Activated B cell treated with CpG ODN at 0.5 μM for 24 hours (primary cell): ENCODE measurements at regions not wholly inside any gene's neighbourhood (a gene's known extent, or its start where the extent isn't known, plus 50 kb on each side); places are given as distances from the start of the nearest gene placed in this dataset.

Experiments
- ATAC-seq: fragments of 200-7000 bp; cut with Tn5 transposase; one replicate; pipeline ENCODE4 v1.10.0; 2021; ENCODE audit warnings: low read depth, mild to moderate bottlenecking, moderate library complexity
- CTCF ChIA-PET: fragments of 350-600 bp; sonication (Branson Sonifier 250); formaldehyde crosslinking; loops from one replicate; lab custom pipeline; 2021; ENCODE audit warnings: antibody characterized with exemption; lab: Charles Lee
- POLR2A ChIA-PET: fragments of 350-600 bp; sonication (Branson Sonifier 250); formaldehyde crosslinking; loops from one replicate; lab custom pipeline; 2021; ENCODE audit warnings: antibody characterized with exemption; lab: Charles Lee
- DNase-seq: peaks from one replicate; pipeline ENCODE4 v3.0.0; 2022
- H3K27ac Mint-ChIP-seq: one replicate; pipeline ENCODE4 v1.8.0; 2020; ENCODE audit warnings: mixed read lengths
- H3K27me3 Mint-ChIP-seq: one replicate; pipeline ENCODE4 v1.8.0; 2021; ENCODE audit warnings: mixed read lengths
- H3K36me3 Mint-ChIP-seq: one replicate; pipeline ENCODE4 v1.8.0; 2021; ENCODE audit warnings: low read depth, mixed read lengths
- H3K4me1 Mint-ChIP-seq: one replicate; pipeline ENCODE4 v1.8.0; 2021; ENCODE audit warnings: mixed read lengths
- H3K4me3 Mint-ChIP-seq: one replicate; pipeline ENCODE4 v1.8.0; 2020; ENCODE audit warnings: mild to moderate bottlenecking, mixed read lengths
- H3K9me3 Mint-ChIP-seq: one replicate; pipeline ENCODE4 v1.8.0; 2020; ENCODE audit warnings: mixed read lengths
- intact Hi-C: fragments of 100-400 bp; cut with micrococcal nuclease; formaldehyde crosslinking; loops from one replicate; pipeline ENCODE4 v1.15.1; 2024
- TF ChIP-seq, protein P1 (sequence below): fragments of 200-600 bp; IDR thresholded peaks from one replicate; pipeline ENCODE4 v1.8.0; 2022; ENCODE audit warnings: antibody characterized with exemption, mild to moderate bottlenecking

DNA sequence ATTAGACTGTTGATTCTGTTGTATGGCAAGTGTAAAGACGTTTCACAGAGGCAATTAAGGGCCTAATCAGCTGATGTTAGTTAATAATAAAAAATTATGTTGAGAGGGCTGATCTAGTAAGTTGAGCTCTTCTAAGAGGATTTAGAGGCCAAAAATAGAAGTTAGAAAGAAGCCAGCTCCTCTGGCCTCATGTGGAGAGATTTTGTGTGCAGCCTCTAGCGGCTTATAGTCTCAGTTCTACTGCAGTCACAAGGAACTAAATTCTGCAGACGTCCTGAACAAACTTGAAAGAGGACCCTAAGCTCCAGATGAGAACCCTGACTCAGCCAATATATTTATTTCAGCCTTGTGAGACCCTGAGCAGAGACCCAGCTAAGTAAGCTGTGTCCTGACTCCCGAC, 498.6 kb downstream of the BTBD3 start:
- CTCF ChIA-PET, result no interaction called here
- intact Hi-C loops, result no loop called here
- Mint-ChIP-seq H3K4me3 (no peak overlapping the region), H3K4me1 (no peaks in the 10 kb centered on the region), H3K36me3 (no peaks in the 10 kb centered on the region), H3K27me3 (no peaks in the 10 kb centered on the region), H3K9me3 (peaks cover 8% of the 10 kb centered on the region), H3K27ac (no peak overlapping the region)
- DNase-seq (no peak), ATAC-seq (no peak)
- POLR2A ChIA-PET, result no interaction called here
- TF ChIP-seq, protein P1, sequence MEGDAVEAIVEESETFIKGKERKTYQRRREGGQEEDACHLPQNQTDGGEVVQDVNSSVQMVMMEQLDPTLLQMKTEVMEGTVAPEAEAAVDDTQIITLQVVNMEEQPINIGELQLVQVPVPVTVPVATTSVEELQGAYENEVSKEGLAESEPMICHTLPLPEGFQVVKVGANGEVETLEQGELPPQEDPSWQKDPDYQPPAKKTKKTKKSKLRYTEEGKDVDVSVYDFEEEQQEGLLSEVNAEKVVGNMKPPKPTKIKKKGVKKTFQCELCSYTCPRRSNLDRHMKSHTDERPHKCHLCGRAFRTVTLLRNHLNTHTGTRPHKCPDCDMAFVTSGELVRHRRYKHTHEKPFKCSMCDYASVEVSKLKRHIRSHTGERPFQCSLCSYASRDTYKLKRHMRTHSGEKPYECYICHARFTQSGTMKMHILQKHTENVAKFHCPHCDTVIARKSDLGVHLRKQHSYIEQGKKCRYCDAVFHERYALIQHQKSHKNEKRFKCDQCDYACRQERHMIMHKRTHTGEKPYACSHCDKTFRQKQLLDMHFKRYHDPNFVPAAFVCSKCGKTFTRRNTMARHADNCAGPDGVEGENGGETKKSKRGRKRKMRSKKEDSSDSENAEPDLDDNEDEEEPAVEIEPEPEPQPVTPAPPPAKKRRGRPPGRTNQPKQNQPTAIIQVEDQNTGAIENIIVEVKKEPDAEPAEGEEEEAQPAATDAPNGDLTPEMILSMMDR, result no peak

DNA sequence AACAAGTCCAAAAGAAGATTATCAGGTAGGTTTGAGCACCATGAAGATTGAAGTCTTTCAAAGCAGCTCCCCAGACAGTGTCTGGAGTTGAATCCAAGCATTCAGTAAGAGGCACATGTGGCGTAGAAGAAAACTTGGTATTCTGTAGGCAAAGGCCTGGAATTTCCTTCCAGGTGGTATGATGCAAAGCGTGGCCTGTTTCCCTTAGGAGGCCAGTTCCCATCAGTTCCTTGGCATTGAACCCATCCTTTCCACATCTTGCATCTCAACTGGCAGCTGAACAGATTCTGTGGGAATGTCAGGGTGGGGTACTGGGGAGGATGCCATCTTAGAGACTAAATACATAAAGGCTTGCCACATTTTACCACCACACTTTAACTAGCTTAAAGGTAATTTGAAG, 516.0 kb downstream of the BTBD3 start:
- Mint-ChIP-seq H3K9me3 (peaks cover 4% of the 10 kb centered on the region), H3K36me3 (no peaks in the 10 kb centered on the region), H3K27ac (no peak overlapping the region), H3K27me3 (no peaks in the 10 kb centered on the region), H3K4me3 (no peak overlapping the region), H3K4me1 (no peaks in the 10 kb centered on the region)
- intact Hi-C loops, result no loop called here
- ChIA-PET POLR2A (no interaction called here), CTCF (no interaction called here)
- TF ChIP-seq, protein P1, result no peak
- DNase-seq (no peak), ATAC-seq (no peak)

DNA sequence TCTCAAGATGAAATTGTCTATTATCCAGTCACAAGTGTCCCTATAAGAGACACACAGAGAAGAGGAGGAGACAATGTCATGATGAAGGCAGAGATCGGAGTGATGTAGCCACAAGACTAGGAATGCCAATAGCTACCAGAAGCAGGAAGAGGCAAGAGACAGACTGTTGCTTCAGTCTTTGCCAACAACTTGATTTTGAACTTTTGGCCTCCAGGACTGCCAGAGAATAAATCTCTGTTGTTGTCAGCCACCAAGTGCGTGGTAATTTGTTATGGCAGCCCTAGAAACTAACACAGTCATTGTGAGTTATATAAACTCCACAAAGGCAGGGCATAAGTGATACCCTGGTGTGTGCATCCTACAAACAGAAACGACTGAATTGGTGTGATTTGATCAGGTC, 517.0 kb downstream of the BTBD3 start:
- TF ChIP-seq, protein P1, result no peak
- no peaks in the 10 kb centered on the region for H3K36me3 Mint-ChIP-seq

DNA sequence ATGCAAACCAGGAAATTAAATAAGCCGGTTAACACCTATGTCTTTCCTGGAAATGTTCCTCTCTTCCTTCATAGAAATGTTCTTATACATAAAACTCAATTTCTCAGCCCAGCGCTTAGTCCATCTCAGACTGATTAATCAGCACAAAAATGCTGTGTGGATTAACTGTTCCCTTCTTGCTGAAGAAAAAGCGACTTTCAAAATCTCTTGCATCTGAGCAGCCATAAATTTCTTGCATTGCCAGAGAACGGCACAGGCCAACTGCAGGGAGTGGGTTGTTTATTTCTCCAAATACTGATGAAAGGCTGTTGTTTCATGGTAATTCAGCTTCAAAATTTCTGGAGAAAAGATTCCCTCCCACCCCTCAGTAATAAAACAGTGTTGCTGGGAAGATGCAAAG, 517.6 kb downstream of the BTBD3 start:
- H3K36me3 Mint-ChIP-seq, result no peaks in the 10 kb centered on the region
- intact Hi-C loops, result no loop called here
- CTCF ChIA-PET, result no interaction called here
- ATAC-seq, result no peak
- H3K27me3 Mint-ChIP-seq, result no peaks in the 10 kb centered on the region
- no peak overlapping the region for H3K4me3 Mint-ChIP-seq
- no peak for DNase-seq
- TF ChIP-seq, protein P1, result no peak
- no peaks in the 10 kb centered on the region for H3K4me1 Mint-ChIP-seq
- H3K9me3 Mint-ChIP-seq, result peaks cover 4% of the 10 kb centered on the region
- POLR2A ChIA-PET, result no interaction called here
- no peak overlapping the region for H3K27ac Mint-ChIP-seq

More for the DNA sequence above, 517.0 kb downstream of the BTBD3 start:
- H3K9me3 Mint-ChIP-seq, result peaks cover 4% of the 10 kb centered on the region
- no peaks in the 10 kb centered on the region for H3K27me3 Mint-ChIP-seq
- H3K4me3 Mint-ChIP-seq, result no peak overlapping the region
- POLR2A ChIA-PET, result no interaction called here
- H3K27ac Mint-ChIP-seq, result no peak overlapping the region
- ATAC-seq (no peak), DNase-seq (no peak)
- no peaks in the 10 kb centered on the region for H3K4me1 Mint-ChIP-seq
- intact Hi-C loops, result no loop called here
- CTCF ChIA-PET, result no interaction called here

DNA sequence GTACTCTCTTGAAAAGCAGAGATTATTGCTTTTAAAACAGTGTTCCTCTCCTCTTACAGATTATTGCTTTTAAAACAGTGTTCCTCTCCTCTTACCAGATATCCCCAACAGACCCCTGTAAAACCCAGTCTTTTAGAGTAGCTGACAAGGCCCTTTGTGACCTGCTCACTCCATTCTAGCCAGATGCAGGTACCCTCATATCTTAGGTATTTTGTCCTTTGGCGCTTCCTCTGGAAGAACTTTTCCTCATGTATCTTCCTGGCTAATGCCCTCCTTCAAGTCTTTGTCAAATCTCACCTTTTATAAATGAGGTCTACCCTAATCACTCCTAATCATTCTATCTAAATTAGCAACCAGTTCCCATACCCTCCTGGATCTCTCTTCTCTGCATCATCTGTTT, 536.0 kb downstream of the BTBD3 start:
- Mint-ChIP-seq H3K4me1 (no peaks in the 10 kb centered on the region), H3K27me3 (no peaks in the 10 kb centered on the region), H3K36me3 (no peaks in the 10 kb centered on the region), H3K27ac (no peak overlapping the region), H3K9me3 (peaks cover 19% of the 10 kb centered on the region), H3K4me3 (no peak overlapping the region)
- intact Hi-C loops, result no loop called here
- TF ChIP-seq, protein P1, result no peak
- CTCF ChIA-PET, result no interaction called here
- POLR2A ChIA-PET, result no interaction called here
- DNase-seq (no peak), ATAC-seq (no peak)
